ENCODE measurements at regions not wholly inside any gene's neighbourhood (a gene's known extent, or its start where the extent isn't known, plus 50 kb on each side); places are given as distances from the start of the nearest gene placed in this dataset.
A peak's percentile ranks its signal among the peaks of the same experiment; 100 is the strongest.

DNA sequence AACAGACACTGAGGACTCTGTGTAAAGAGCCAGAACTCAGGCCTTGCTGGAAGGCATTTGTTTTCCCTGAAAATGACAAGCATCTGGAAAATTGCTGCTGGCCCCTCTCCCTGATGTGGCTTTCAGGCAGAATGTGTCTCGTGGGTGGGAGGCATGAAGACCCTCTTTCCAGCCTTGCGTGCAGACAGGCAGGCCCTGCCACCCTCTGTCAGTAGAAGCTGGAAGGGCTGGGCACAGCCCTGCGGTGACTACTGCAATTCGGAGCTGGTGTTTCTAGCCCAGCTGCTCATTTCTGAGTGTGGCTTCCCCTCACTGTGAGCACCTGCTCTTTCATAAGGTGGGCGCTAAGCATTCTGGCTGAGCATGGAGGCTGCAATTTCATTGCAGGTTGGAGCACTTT, 349.9 kb downstream of the PTPRU start:
- 51% methylated on average over 4 of the region's 5 CpGs for WGBS (ENCODE audit: insufficient coverage)
- Histone ChIP-seq H3K27me3 (ENCODE audit: control insufficient read depth, insufficient read depth, low read length) (peaks cover 10% of the 10 kb centered on the region), H3K27ac (ENCODE audit: low read length) (no peak overlapping the region), H3K4me1 (ENCODE audit: control insufficient read depth, insufficient read depth, low read length) (no peaks in the 10 kb centered on the region), H3K36me3 (ENCODE audit: control insufficient read depth, insufficient read depth, low read length) (no peaks in the 10 kb centered on the region), H3K4me3 (ENCODE audit: low read length) (no peak overlapping the region), H3K9me3 (replicated peaks; ENCODE audit: control insufficient read depth, low read depth, low read length) (no peaks in the 10 kb centered on the region)
- no peak for DNase-seq

DNA sequence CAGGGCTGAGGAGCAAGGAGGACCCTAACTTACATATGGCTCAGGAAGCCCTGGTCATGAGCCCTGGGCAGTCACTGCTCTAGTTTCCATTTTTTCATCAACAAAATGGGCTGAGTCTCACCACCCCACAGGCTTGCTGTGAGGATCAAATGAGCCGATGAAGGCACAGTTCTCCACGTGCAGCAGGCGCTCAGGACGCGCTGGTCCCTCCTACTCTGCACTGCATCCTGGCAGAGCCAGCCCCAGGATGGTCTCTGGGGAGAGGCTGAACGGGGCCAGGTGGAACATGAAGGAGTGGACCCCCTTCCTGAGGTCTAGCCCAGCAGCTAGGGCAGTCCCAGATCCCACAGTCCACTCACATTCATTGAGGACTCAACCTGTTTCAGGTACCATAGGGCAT, 349.3 kb downstream of the PTPRU start:
- Histone ChIP-seq H3K4me1 (ENCODE audit: control insufficient read depth, insufficient read depth, low read length) (no peaks in the 10 kb centered on the region), H3K36me3 (ENCODE audit: control insufficient read depth, insufficient read depth, low read length) (no peaks in the 10 kb centered on the region), H3K27me3 (ENCODE audit: control insufficient read depth, insufficient read depth, low read length) (peaks cover 10% of the 10 kb centered on the region), H3K9me3 (replicated peaks; ENCODE audit: control insufficient read depth, low read depth, low read length) (no peaks in the 10 kb centered on the region), H3K27ac (ENCODE audit: low read length) (no peak overlapping the region), H3K4me3 (ENCODE audit: low read length) (no peak overlapping the region)
- WGBS (ENCODE audit: insufficient coverage): 87% methylated on average over 5 of the region's 6 CpGs
- DNase-seq: no peak

DNA sequence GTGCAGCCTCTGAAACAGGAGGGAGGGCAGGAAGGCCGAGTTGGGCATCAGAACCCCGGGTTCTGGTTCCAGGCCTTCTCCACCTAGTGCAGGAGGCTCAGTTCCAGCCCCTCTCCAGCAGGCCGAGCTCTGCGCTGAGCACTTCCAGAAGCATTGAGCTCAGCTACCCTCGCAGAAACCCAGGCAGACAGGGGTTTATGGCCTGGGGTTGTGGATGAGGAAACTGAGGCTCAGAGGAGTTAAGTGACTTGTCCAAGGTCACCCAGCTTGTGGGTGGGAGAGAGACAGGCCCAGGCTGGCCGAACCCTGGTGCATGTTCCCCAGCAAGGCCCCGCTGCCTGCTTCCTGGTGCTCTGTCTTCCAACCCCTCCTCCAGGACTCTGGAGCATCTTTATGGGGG, 348.9 kb downstream of the PTPRU start:
- H3K9me3 ChIP-seq (replicated peaks; ENCODE audit: control insufficient read depth, low read depth, low read length): no peaks in the 10 kb centered on the region
- 86% methylated on average over 1 of the region's 7 CpGs for WGBS (ENCODE audit: insufficient coverage)
- no peak overlapping the region for H3K4me3 ChIP-seq (ENCODE audit: low read length)
- DNase-seq: no peak
- peaks cover 10% of the 10 kb centered on the region for H3K27me3 ChIP-seq (ENCODE audit: control insufficient read depth, insufficient read depth, low read length)
- no peak overlapping the region for H3K27ac ChIP-seq (ENCODE audit: low read length)
- H3K36me3 ChIP-seq (ENCODE audit: control insufficient read depth, insufficient read depth, low read length): no peaks in the 10 kb centered on the region
- no peaks in the 10 kb centered on the region for H3K4me1 ChIP-seq (ENCODE audit: control insufficient read depth, insufficient read depth, low read length)

DNA sequence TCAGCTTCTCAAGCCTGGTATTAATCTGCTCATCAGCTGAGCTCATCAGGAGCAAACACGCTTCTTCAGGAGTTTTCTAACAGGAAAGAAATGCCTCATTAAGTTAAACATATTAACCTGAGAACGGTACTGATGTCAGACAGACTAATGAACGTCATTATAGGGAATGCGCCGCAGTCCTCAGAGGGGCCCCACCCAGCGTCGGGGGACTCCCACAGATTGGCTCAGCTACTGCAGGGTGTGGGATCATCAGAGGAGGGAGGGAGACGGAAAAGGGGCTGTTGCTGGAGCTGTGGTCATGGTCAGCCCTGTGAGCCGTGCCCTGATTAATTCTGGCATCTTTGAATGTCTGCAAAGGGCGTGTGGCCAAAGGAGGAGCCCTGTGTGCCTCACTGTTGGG, 348.5 kb downstream of the PTPRU start:
- Histone ChIP-seq H3K9me3 (replicated peaks; ENCODE audit: control insufficient read depth, low read depth, low read length) (no peaks in the 10 kb centered on the region), H3K4me1 (ENCODE audit: control insufficient read depth, insufficient read depth, low read length) (no peaks in the 10 kb centered on the region), H3K36me3 (ENCODE audit: control insufficient read depth, insufficient read depth, low read length) (no peaks in the 10 kb centered on the region), H3K4me3 (ENCODE audit: low read length) (no peak overlapping the region), H3K27ac (ENCODE audit: low read length) (no peak overlapping the region), H3K27me3 (ENCODE audit: control insufficient read depth, insufficient read depth, low read length) (peaks cover 10% of the 10 kb centered on the region)
- 45% methylated on average over 7 of the region's 10 CpGs for WGBS (ENCODE audit: insufficient coverage)
- no peak for DNase-seq

DNA sequence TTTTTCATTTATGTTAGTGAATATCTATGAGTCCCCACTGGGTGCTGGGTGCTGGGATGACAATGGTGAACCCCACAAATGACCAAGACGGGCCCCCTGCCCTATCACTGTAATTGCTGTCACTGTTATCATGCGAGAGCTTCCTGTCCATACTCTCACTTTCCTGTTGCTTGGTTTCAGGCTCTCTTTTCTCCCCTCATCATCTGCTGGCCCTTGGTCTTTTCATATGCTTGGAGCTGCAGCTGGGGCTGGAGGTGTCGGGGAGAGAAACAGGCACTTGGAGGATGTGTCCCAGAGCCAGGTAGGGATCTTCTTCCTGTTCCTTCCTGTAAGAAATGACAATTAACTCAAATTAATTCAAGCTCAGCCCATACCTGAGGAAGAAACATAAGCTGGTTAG, 348.0 kb downstream of the PTPRU start:
- H3K27ac ChIP-seq (ENCODE audit: low read length): no peak overlapping the region
- H3K9me3 ChIP-seq (replicated peaks; ENCODE audit: control insufficient read depth, low read depth, low read length): no peaks in the 10 kb centered on the region
- no peak overlapping the region for H3K4me3 ChIP-seq (ENCODE audit: low read length)
- WGBS (ENCODE audit: insufficient coverage): 60% methylated on average over 2 of the region's 3 CpGs
- no peaks in the 10 kb centered on the region for H3K36me3 ChIP-seq (ENCODE audit: control insufficient read depth, insufficient read depth, low read length)
- no peak for DNase-seq
- H3K4me1 ChIP-seq (ENCODE audit: control insufficient read depth, insufficient read depth, low read length): no peaks in the 10 kb centered on the region
- peaks cover 10% of the 10 kb centered on the region for H3K27me3 ChIP-seq (ENCODE audit: control insufficient read depth, insufficient read depth, low read length)

DNA sequence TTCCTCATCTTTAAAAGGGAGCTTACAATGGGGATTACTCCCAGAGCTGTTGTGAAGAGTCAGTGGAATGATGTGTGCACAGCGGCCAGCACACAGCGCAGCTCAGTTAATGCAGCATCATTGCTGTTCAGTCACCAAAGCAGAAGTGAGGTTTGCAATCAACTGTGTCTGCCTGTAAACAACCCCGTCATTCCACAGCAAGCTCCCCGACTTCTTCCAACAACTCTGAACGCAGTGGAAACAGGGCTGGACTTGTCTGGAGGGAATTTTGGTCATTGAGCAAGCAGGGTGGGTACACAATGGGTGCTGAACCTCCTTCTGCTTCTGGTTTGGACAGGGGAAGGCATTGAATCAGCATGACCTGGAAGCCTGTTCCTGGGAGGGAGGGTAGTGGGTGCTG, 347.4 kb downstream of the PTPRU start:
- H3K27me3 ChIP-seq (ENCODE audit: control insufficient read depth, insufficient read depth, low read length): peaks cover 10% of the 10 kb centered on the region

DNA sequence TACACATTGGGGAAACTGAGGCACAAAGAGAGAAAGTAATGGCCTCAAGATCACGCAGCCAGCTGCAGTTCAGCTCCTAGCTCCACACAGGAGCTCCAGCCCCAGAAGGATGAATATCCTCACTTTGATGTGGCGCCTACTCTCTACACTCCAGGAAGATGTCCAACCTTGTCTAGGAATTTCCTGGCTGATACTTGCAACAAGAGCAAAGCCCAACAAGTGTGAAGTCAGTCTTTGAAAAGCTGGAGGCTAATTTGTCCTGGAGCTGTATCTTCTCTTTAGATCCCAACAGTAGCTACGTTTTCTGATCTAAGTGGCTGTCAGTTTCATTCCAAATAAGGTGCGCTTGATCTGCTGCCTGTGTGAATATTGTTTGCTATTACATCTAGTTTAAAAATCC, 344.9 kb downstream of the PTPRU start:
- Histone ChIP-seq H3K27ac (ENCODE audit: low read length) (no peak overlapping the region), H3K4me1 (ENCODE audit: control insufficient read depth, insufficient read depth, low read length) (peaks cover 3% of the 10 kb centered on the region), H3K27me3 (ENCODE audit: control insufficient read depth, insufficient read depth, low read length) (peaks cover 13% of the 10 kb centered on the region), H3K9me3 (replicated peaks; ENCODE audit: control insufficient read depth, low read depth, low read length) (no peaks in the 10 kb centered on the region), H3K36me3 (ENCODE audit: control insufficient read depth, insufficient read depth, low read length) (no peaks in the 10 kb centered on the region), H3K4me3 (ENCODE audit: low read length) (no peak overlapping the region)
- peak; percentile 34 for DNase-seq
- no CpG with 5 or more reads among the region's 4 CpGs for whole genome bisulfite sequencing (ENCODE audit: insufficient coverage)

More for the DNA sequence above, 347.4 kb downstream of the PTPRU start:
- Histone ChIP-seq H3K27ac (ENCODE audit: low read length) (no peak overlapping the region), H3K36me3 (ENCODE audit: control insufficient read depth, insufficient read depth, low read length) (no peaks in the 10 kb centered on the region), H3K9me3 (replicated peaks; ENCODE audit: control insufficient read depth, low read depth, low read length) (no peaks in the 10 kb centered on the region), H3K4me3 (ENCODE audit: low read length) (no peak overlapping the region), H3K4me1 (ENCODE audit: control insufficient read depth, insufficient read depth, low read length) (no peaks in the 10 kb centered on the region)
- 81% methylated on average over 2 of the region's 5 CpGs for whole genome bisulfite sequencing (ENCODE audit: insufficient coverage)
- DNase-seq: no peak

DNA sequence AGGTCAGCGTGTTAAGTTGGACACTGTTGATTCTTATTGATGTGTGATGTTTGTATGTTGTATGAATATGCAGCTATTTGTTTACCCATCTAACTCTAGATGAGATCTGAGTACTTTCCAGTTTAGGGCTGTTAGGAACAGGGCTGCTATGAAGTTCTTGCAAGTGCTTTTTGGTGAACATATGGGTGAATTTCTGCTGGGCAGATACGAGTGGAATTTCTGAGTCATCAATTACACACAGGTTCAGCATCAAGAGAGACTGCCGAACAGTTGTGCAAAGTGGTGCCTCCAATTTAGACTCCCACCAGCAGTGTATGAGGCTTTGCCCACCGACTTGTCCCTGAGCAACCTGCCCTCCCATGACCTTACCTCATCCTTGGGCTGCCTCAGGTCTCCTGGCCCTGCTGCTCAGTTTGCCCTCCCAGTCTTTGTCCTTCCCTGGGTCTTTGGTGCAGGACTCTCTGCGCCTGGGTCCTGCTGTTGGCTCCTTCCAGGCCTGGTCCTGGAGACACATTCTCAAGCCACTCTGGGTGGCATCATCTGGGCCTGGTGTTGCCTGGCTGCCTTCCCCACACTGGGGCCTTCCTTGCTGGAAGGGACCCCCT, 343.6 kb downstream of the PTPRU start:
- no peak overlapping the region for H3K4me3 ChIP-seq (ENCODE audit: low read length)
- H3K36me3 ChIP-seq (ENCODE audit: control insufficient read depth, insufficient read depth, low read length): no peaks in the 10 kb centered on the region
- 81% methylated on average over 3 of the region's 5 CpGs for WGBS (ENCODE audit: insufficient coverage)
- peak; percentile 17 for DNase-seq
- H3K27ac ChIP-seq (ENCODE audit: low read length): no peak overlapping the region
- H3K4me1 ChIP-seq (ENCODE audit: control insufficient read depth, insufficient read depth, low read length): peaks cover 3% of the 10 kb centered on the region
- peaks cover 13% of the 10 kb centered on the region for H3K27me3 ChIP-seq (ENCODE audit: control insufficient read depth, insufficient read depth, low read length)
- no peaks in the 10 kb centered on the region for H3K9me3 ChIP-seq (replicated peaks; ENCODE audit: control insufficient read depth, low read depth, low read length)

DNA sequence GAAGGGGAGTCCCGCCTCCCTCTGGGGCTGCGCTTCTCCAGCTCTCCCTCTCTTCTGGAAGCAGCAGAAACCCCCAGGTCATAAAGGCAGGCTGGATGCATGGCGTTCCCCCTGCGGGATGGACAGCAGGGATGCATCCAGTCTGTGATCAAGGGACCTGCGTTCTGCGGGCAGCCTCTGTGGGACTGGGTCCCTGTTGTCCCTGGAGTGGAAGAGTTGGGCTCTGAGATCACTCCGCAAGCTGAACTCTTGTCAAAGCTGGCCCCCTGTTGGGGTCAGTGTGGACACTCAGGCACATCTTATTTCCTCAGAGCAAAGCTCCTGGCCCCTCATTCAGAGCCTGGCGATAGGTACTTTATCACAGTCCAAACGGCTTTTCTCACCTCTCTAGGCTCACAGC, 341.2 kb downstream of the PTPRU start:
- Histone ChIP-seq H3K27me3 (ENCODE audit: control insufficient read depth, insufficient read depth, low read length) (peaks cover 9% of the 10 kb centered on the region), H3K36me3 (ENCODE audit: control insufficient read depth, insufficient read depth, low read length) (no peaks in the 10 kb centered on the region)
- no peak for DNase-seq

DNA sequence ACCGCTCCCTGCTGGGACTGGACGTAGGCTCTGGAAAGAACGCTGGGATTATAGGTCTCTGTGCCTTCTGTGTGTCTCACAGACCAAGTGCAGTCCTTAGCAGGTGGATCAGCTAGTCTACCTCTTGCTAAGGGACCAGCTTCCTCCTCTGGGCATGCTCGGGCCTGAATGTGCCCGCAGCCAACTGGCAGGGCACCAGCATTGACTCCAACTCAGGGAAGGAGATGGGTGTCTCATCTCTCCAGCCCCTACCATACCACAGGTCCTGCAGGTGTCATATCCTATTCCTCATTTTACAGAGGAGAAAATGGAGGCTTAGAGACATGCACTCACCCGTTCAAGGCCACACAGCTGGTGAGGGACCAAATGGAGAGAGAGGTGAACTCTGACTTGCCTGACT, 340.2 kb downstream of the PTPRU start:
- Histone ChIP-seq H3K4me1 (ENCODE audit: control insufficient read depth, insufficient read depth, low read length) (peaks cover 3% of the 10 kb centered on the region), H3K9me3 (replicated peaks; ENCODE audit: control insufficient read depth, low read depth, low read length) (no peaks in the 10 kb centered on the region), H3K27me3 (ENCODE audit: control insufficient read depth, insufficient read depth, low read length) (peaks cover 7% of the 10 kb centered on the region), H3K4me3 (ENCODE audit: low read length) (no peak overlapping the region), H3K27ac (ENCODE audit: low read length) (no peak overlapping the region), H3K36me3 (ENCODE audit: control insufficient read depth, insufficient read depth, low read length) (no peaks in the 10 kb centered on the region)
- DNase-seq: no peak
- 85% methylated on average over 5 of the region's 6 CpGs for WGBS (ENCODE audit: insufficient coverage)

More for the DNA sequence above, 341.2 kb downstream of the PTPRU start:
- no peak overlapping the region for H3K4me3 ChIP-seq (ENCODE audit: low read length)
- no peak overlapping the region for H3K27ac ChIP-seq (ENCODE audit: low read length)
- H3K4me1 ChIP-seq (ENCODE audit: control insufficient read depth, insufficient read depth, low read length): peaks cover 3% of the 10 kb centered on the region
- WGBS (ENCODE audit: insufficient coverage): 26% methylated on average over 6 of the region's 9 CpGs
- no peaks in the 10 kb centered on the region for H3K9me3 ChIP-seq (replicated peaks; ENCODE audit: control insufficient read depth, low read depth, low read length)

DNA sequence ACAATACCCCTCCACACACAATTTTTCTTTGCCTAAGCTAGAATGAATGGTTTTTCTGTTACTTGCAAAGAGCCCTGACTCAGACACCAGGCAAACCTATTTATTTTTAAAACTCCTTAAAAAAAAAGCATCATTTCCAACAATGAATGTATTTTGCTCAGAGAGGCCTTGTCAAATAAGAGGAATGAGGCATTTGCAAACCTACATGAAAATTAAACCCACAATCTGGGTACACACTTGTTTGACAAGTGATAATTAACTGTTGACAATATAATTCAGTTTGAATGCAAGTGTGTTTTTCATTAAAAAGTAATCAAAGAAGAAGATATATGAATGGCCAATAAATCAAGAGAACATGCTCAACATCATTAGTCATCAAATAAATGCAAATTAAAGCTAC, 339.5 kb downstream of the PTPRU start:
- no peak for DNase-seq
- peaks cover 7% of the 10 kb centered on the region for H3K27me3 ChIP-seq (ENCODE audit: control insufficient read depth, insufficient read depth, low read length)

More for the DNA sequence above, 339.5 kb downstream of the PTPRU start:
- H3K27ac ChIP-seq (ENCODE audit: low read length): no peak overlapping the region
- H3K9me3 ChIP-seq (replicated peaks; ENCODE audit: control insufficient read depth, low read depth, low read length): no peaks in the 10 kb centered on the region
- H3K4me1 ChIP-seq (ENCODE audit: control insufficient read depth, insufficient read depth, low read length): peaks cover 3% of the 10 kb centered on the region
- H3K4me3 ChIP-seq (ENCODE audit: low read length): no peak overlapping the region
- H3K36me3 ChIP-seq (ENCODE audit: control insufficient read depth, insufficient read depth, low read length): no peaks in the 10 kb centered on the region
